GM12878 (cell line): ENCODE measurements at regions not wholly inside any gene's neighbourhood (a gene's known extent, or its start where the extent isn't known, plus 50 kb on each side); places are given as distances from the start of the nearest gene placed in this dataset.

Experiments
- ATAC-seq: fragments of 200-7000 bp; cut with Tn5 transposase; 3 replicates; pipeline ENCODE4 v1.9.1; 2020; ENCODE audit warnings: mild to moderate bottlenecking, moderate library complexity
- BruUV-seq: library from RNA; stranded (reverse); fragments of 400-500 nt; replicated peaks from 2 replicates; lab custom pipeline; 2021; lab: Mats Ljungman, UMichigan
- CTCF ChIA-PET: fragments of 300-600 bp; sonication (Branson Sonifier 250); formaldehyde crosslinking; extraction: SDS; loops from one replicate; lab custom pipeline; 2021; ENCODE audit warnings: inconsistent platforms; lab: Yijun Ruan, JAX
- POLR2A ChIA-PET: fragments of 350-600 bp; formaldehyde crosslinking; extraction: SDS; loops from one replicate; lab custom pipeline; 2021; ENCODE audit warnings: inconsistent platforms; lab: Charles Lee
- RAD21 ChIA-PET: fragments of 300-600 bp; sonication (Branson Sonifier 250); formaldehyde crosslinking; loops from one replicate; lab custom pipeline; 2023; ENCODE audit warnings: antibody characterized with exemption; ENCODE audit not compliant: unreplicated experiment; lab: Charles Lee
- SMC1A ChIA-PET: fragments of 300-600 bp; sonication (Branson Sonifier 250); formaldehyde crosslinking; loops from one replicate; lab custom pipeline; 2023; ENCODE audit not compliant: unreplicated experiment, uncharacterized antibody; lab: Charles Lee
- DNase-seq: peaks from one replicate; pipeline ENCODE4 v3.0.0-alpha.2; 2011; ENCODE audit warnings: low read depth, low spot score
- FAIRE-seq: peaks from 3 replicates; lab custom pipeline; 2011; peaks lifted over from hg19 to GRCh38; lab: Jason Lieb, UNC
- H2AFZ ChIP-seq: 2 replicates; pipeline ENCODE4 v1.6.0; 2011; ENCODE audit warnings: low read depth, low read length, control low read depth; ENCODE audit not compliant: control insufficient read depth
- H3K27ac ChIP-seq: 2 replicates; pipeline ENCODE4 v1.5.1; 2011; ENCODE audit warnings: control low read depth; ENCODE audit not compliant: control insufficient read depth, insufficient read depth
- H3K27me3 ChIP-seq, 2 experiments: replicated peaks in 1 of 2; 2 replicates each; pipeline versions ENCODE4 v1.6.0 to v1.6.1; 2011; ENCODE audit warnings: low read length in 1 of 2; ENCODE audit not compliant: control insufficient read depth in 2 of 2, insufficient read depth in 2 of 2
- H3K36me3 ChIP-seq, 2 experiments: 2 replicates each; pipeline ENCODE4 v1.5.1; 2011; ENCODE audit warnings: low read length in 1 of 2; ENCODE audit not compliant: control insufficient read depth in 2 of 2, insufficient read depth in 2 of 2
- H3K4me1 ChIP-seq: 2 replicates; pipeline ENCODE4 v1.6.1; 2011; ENCODE audit warnings: mild to moderate bottlenecking, low read length, moderate library complexity, mixed read lengths; ENCODE audit not compliant: control insufficient read depth, insufficient read depth
- H3K4me2 ChIP-seq: 2 replicates; pipeline ENCODE4 v1.6.0; 2011; ENCODE audit warnings: control low read depth; ENCODE audit not compliant: control insufficient read depth, insufficient read depth
- H3K4me3 ChIP-seq: fragments of 200-600 bp; sonication (generic); 2 replicates; pipeline ENCODE4 v1.5.1; 2016
- H3K79me2 ChIP-seq: 2 replicates; pipeline ENCODE4 v1.6.0; 2011; ENCODE audit warnings: low read length; ENCODE audit not compliant: control insufficient read depth, insufficient read depth
- H3K9ac ChIP-seq: 2 replicates; pipeline ENCODE4 v1.8.0; 2011; ENCODE audit warnings: low read length, control low read depth, mixed read lengths; ENCODE audit not compliant: control insufficient read depth, insufficient read depth
- H3K9me3 ChIP-seq: replicated peaks from 3 replicates; pipeline ENCODE4 v1.5.1; 2011; ENCODE audit warnings: mild to moderate bottlenecking, low read length; ENCODE audit not compliant: control insufficient read depth, insufficient read depth
- H4K20me1 ChIP-seq: 2 replicates; pipeline ENCODE4 v1.6.0; 2011; ENCODE audit not compliant: control insufficient read depth, insufficient read depth
- CREB1 ChIP-seq: IDR thresholded peaks from 2 replicates; pipeline ENCODE4 v1.6.1; 2012; ENCODE audit warnings: low read depth, mild to moderate bottlenecking, inconsistent platforms
- HDAC2 ChIP-seq: fragments of 200-600 bp; sonication (generic); IDR thresholded peaks from 2 replicates; pipeline ENCODE4 v1.6.1; 2017
- HDAC6 ChIP-seq: fragments of 200-600 bp; sonication (generic); IDR thresholded peaks from one replicate; pipeline ENCODE4 v1.8.0; 2017; ENCODE audit warnings: antibody characterized with exemption; ENCODE audit not compliant: unreplicated experiment
- IKZF2 ChIP-seq, 2 experiments: fragments of 450-650 bp; IDR thresholded peaks; 2 replicates each; pipeline ENCODE4 v1.6.1; 2017; ENCODE audit warnings: mild to moderate bottlenecking in 2 of 2, moderate library complexity in 2 of 2
- JUNB ChIP-seq: IDR thresholded peaks from 2 replicates; pipeline ENCODE4 v1.6.1; 2016; ENCODE audit warnings: antibody characterized with exemption, mild to moderate bottlenecking
- JUND ChIP-seq: IDR thresholded peaks from 2 replicates; pipeline ENCODE4 v1.6.1; 2012; ENCODE audit warnings: low read depth, mild to moderate bottlenecking, low read length, improper control_type of control experiment, moderate library complexity
- LARP7 ChIP-seq: fragments of 450-650 bp; IDR thresholded peaks from 2 replicates; pipeline ENCODE4 v1.6.1; 2017; ENCODE audit warnings: mild to moderate bottlenecking
- MYB ChIP-seq: fragments of 150-350 bp; IDR thresholded peaks from 2 replicates; pipeline ENCODE4 v1.6.1; 2014; ENCODE audit warnings: mild to moderate bottlenecking, low read depth, low read length, borderline replicate concordance
- NKRF ChIP-seq: fragments of 450-650 bp; conservative IDR thresholded peaks from 2 replicates; pipeline ENCODE4 v1.6.1; 2017; ENCODE audit warnings: mild to moderate bottlenecking, moderate library complexity
- NR2F1 ChIP-seq: fragments of 450-650 bp; conservative IDR thresholded peaks from 2 replicates; pipeline ENCODE4 v1.6.1; 2017; ENCODE audit warnings: mild to moderate bottlenecking
- PML ChIP-seq: IDR thresholded peaks from 2 replicates; pipeline ENCODE4 v1.6.1; 2012; ENCODE audit warnings: low read length, inconsistent platforms
- RAD21 ChIP-seq: IDR thresholded peaks from 2 replicates; pipeline ENCODE4 v1.6.1; 2011; ENCODE audit warnings: mild to moderate bottlenecking, low read depth, low read length, moderate library complexity; ENCODE audit not compliant: insufficient read depth
- RAD51 ChIP-seq: fragments of 450-650 bp; IDR thresholded peaks from 2 replicates; pipeline ENCODE4 v1.6.1; 2016; ENCODE audit warnings: moderate library complexity, mild to moderate bottlenecking, inconsistent platforms
- RB1 ChIP-seq: fragments of 450-650 bp; formaldehyde crosslinking; IDR thresholded peaks from 2 replicates; pipeline ENCODE4 v1.6.1; 2017; ENCODE audit warnings: mild to moderate bottlenecking, borderline replicate concordance
- STAT1 ChIP-seq: fragments of 450-650 bp; conservative IDR thresholded peaks from 2 replicates; pipeline ENCODE4 v1.6.1; 2014; ENCODE audit warnings: antibody characterized with exemption, mild to moderate bottlenecking
- TCF7 ChIP-seq: IDR thresholded peaks from 2 replicates; pipeline ENCODE4 v1.6.1; 2014; ENCODE audit warnings: antibody characterized with exemption, borderline replicate concordance
- ZBTB4 ChIP-seq: fragments of 450-650 bp; formaldehyde crosslinking; IDR thresholded peaks from 2 replicates; pipeline ENCODE4 v1.4.0; 2022; ENCODE audit warnings: mild to moderate bottlenecking, moderate library complexity
- WGBS: methylation state at CpG from one replicate; pipeline ENCODE4 v1.1.6; 2016; ENCODE audit warnings: low lambda C conversion rate; ENCODE audit not compliant: insufficient replicate concordance, insufficient coverage; ENCODE audit errors: missing lambda C conversion rate; 5-methylcytosine and 5-hydroxymethylcytosine counted together
- in situ Hi-C: fragments of 300-500 bp; cut with MboI; formaldehyde crosslinking; loops from 9 replicates; pipeline ENCODE4 v1.14.3; 2018; ENCODE audit warnings: mixed read lengths
- intact Hi-C: fragments of 100-400 bp; cut with micrococcal nuclease; formaldehyde crosslinking; loops from one replicate; pipeline ENCODE4 v1.14.2; 2022; ENCODE audit not compliant: unreplicated experiment
- TF ChIP-seq, protein P1 (sequence below): fragments of 450-650 bp; IDR thresholded peaks from 2 replicates; pipeline ENCODE4 v1.6.1; 2017; ENCODE audit warnings: mild to moderate bottlenecking

DNA sequence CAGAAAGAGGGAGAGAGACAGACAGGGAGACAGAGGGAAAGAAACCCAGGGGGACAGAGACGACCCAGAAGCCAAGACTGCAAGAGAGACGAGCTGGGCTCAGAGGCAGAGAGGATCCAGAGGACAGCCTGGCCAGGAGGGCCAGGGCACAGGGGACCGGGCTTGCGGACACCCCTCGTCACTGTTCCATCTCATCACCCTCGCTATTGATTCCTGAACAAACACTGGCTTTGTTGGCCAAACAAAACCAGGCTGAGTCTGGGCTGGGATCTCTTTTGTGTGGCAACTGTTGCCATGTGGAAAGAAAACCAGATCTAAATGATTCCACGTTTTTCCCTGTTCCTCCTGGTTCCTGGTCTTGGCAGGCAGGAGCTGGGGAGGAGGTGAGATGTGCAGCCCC, 339.4 kb downstream of the MN1 start:
- H3K4me3 ChIP-seq, result no peak overlapping the region
- H3K4me1 ChIP-seq, result no peaks in the 10 kb centered on the region
- BruUV-seq, result no TSS peak
- H3K9me3 ChIP-seq, result no peaks in the 10 kb centered on the region
- SMC1A ChIA-PET, result interaction anchor here (0.7 kb wide), 1 partner anchor 27 kb away, joined by 3 read pairs; no protein-coding TSS in a partner anchor
- RAD21 ChIA-PET, result no interaction called here
- in situ Hi-C loops, result no loop called here
- POLR2A ChIA-PET, result no interaction called here
- TF ChIP-seq RAD21 (no peak), JUNB (no peak), RB1 (no peak), IKZF2 (IDR thresholded peaks at IDR 0.05) (no peak), TCF7 (no peak), MYB (no peak), PML (no peak), ZBTB4 (CRISPR knock-in tag) (no peak), NKRF (no peak), RAD51 (no peak), STAT1 (no peak), JUND (no peak), HDAC2 (no peak), CREB1 (no peak), LARP7 (no peak), NR2F1 (no peak), HDAC6 (no peak)
- TF ChIP-seq, protein P1, sequence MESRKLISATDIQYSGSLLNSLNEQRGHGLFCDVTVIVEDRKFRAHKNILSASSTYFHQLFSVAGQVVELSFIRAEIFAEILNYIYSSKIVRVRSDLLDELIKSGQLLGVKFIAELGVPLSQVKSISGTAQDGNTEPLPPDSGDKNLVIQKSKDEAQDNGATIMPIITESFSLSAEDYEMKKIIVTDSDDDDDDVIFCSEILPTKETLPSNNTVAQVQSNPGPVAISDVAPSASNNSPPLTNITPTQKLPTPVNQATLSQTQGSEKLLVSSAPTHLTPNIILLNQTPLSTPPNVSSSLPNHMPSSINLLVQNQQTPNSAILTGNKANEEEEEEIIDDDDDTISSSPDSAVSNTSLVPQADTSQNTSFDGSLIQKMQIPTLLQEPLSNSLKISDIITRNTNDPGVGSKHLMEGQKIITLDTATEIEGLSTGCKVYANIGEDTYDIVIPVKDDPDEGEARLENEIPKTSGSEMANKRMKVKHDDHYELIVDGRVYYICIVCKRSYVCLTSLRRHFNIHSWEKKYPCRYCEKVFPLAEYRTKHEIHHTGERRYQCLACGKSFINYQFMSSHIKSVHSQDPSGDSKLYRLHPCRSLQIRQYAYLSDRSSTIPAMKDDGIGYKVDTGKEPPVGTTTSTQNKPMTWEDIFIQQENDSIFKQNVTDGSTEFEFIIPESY, result no peak
- intact Hi-C loops, result no loop called here
- no peak for DNase-seq
- H3K9ac ChIP-seq, result no peak overlapping the region
- 5% methylated on average over 7 of the region's 7 CpGs for WGBS
- no peaks in the 10 kb centered on the region for H3K36me3 ChIP-seq
- no peaks in the 10 kb centered on the region for H3K27me3 ChIP-seq
- no peak overlapping the region for H3K27ac ChIP-seq
- CTCF ChIA-PET, result interaction anchor here (0.6 kb wide), 1 partner anchor 275 kb away, joined by 3 read pairs; no protein-coding TSS in a partner anchor
- no peak for FAIRE-seq
- H2AFZ ChIP-seq, result no peak overlapping the region
- ATAC-seq, result no peak
- no peaks in the 10 kb centered on the region for H4K20me1 ChIP-seq
- no peaks in the 10 kb centered on the region for H3K79me2 ChIP-seq
- H3K4me2 ChIP-seq, result no peak overlapping the region
